Neural progenitor cell (in vitro differentiated cells): ENCODE measurements at regions not wholly inside any gene's neighbourhood (a gene's known extent, or its start where the extent isn't known, plus 50 kb on each side); places are given as distances from the start of the nearest gene placed in this dataset.

Experiments
- DNase-seq: peaks from one replicate; pipeline ENCODE4 v3.0.0-alpha.2; 2016; ENCODE audit warnings: low spot score
- H2AFZ ChIP-seq: fragments of 200-600 bp; sonication (generic); replicated peaks from 2 replicates; pipeline ENCODE4 v1.6.1; 2016; ENCODE audit warnings: antibody characterized with exemption
- H3F3A ChIP-seq: fragments of 200-600 bp; sonication (generic); 2 replicates; pipeline ENCODE4 v1.6.1; 2016; ENCODE audit warnings: antibody characterized with exemption, low read depth
- H3K27ac ChIP-seq: fragments of 200-600 bp; sonication (generic); 2 replicates; pipeline ENCODE4 v1.5.1; 2016; ENCODE audit warnings: mild to moderate bottlenecking
- H3K27me3 ChIP-seq: fragments of 200-600 bp; sonication (generic); 2 replicates; pipeline ENCODE4 v1.6.1; 2016; ENCODE audit warnings: mild to moderate bottlenecking, moderate library complexity
- H3K36me3 ChIP-seq: fragments of 200-600 bp; sonication (generic); 2 replicates; pipeline ENCODE4 v1.5.1; 2016
- H3K4me1 ChIP-seq: fragments of 200-600 bp; sonication (generic); 2 replicates; pipeline ENCODE4 v1.6.1; 2016; ENCODE audit warnings: mixed run types
- H3K4me2 ChIP-seq: fragments of 200-600 bp; sonication (generic); 2 replicates; pipeline ENCODE4 v1.6.1; 2016
- H3K4me3 ChIP-seq: fragments of 200-600 bp; sonication (generic); 2 replicates; pipeline ENCODE4 v1.5.1; 2016
- H3K79me2 ChIP-seq: fragments of 200-600 bp; sonication (generic); 2 replicates; pipeline ENCODE4 v1.6.1; 2016; ENCODE audit warnings: low read depth
- H3K9ac ChIP-seq: fragments of 200-600 bp; sonication (generic); 2 replicates; pipeline ENCODE4 v1.6.1; 2016
- H3K9me3 ChIP-seq: fragments of 200-600 bp; sonication (generic); 2 replicates; pipeline ENCODE4 v1.5.1; 2016; ENCODE audit warnings: low read depth
- H4K20me1 ChIP-seq: fragments of 200-600 bp; sonication (generic); 2 replicates; pipeline ENCODE4 v1.6.1; 2016; ENCODE audit warnings: low read depth
- H3K27ac Mint-ChIP-seq: 3 replicates; pipeline ENCODE4 v1.8.0; 2021; ENCODE audit warnings: mixed read lengths
- H3K27me3 Mint-ChIP-seq: 2 replicates; pipeline ENCODE4 v1.8.0; 2022; ENCODE audit warnings: low read depth, mild to moderate bottlenecking, inconsistent platforms, moderate library complexity, mixed read lengths; ENCODE audit not compliant: insufficient read depth
- H3K36me3 Mint-ChIP-seq: 3 replicates; pipeline ENCODE4 v1.8.0; 2021; ENCODE audit warnings: mixed read lengths
- H3K4me1 Mint-ChIP-seq: 3 replicates; pipeline ENCODE4 v1.8.0; 2021; ENCODE audit warnings: mixed read lengths
- H3K4me3 Mint-ChIP-seq: 3 replicates; pipeline ENCODE4 v1.8.0; 2021; ENCODE audit warnings: mild to moderate bottlenecking, moderate library complexity, mixed read lengths
- H3K9me3 Mint-ChIP-seq: 3 replicates; pipeline ENCODE4 v1.8.0; 2020; ENCODE audit warnings: mixed read lengths
- EZH2 ChIP-seq: fragments of 200-600 bp; sonication (generic); IDR thresholded peaks from 2 replicates; pipeline ENCODE4 v1.6.1; 2017; ENCODE audit warnings: antibody characterized with exemption, mild to moderate bottlenecking, moderate library complexity
- EZH2phosphoT487 ChIP-seq: fragments of 200-600 bp; sonication (generic); IDR thresholded peaks from 2 replicates; pipeline ENCODE4 v1.6.1; 2017; ENCODE audit warnings: antibody characterized with exemption
- TF ChIP-seq, protein P1 (sequence below): fragments of 200-600 bp; sonication (generic); IDR thresholded peaks from 2 replicates; pipeline ENCODE4 v1.5.1; 2017; ENCODE audit warnings: antibody characterized with exemption, mild to moderate bottlenecking

GRCh38 chr7:15888090-15888489 is 201.6 kb upstream of the MEOX2 start:
- H3K27me3 Mint-ChIP-seq, result no peaks in the 10 kb centered on the region
- H3F3A ChIP-seq, result no peaks in the 10 kb centered on the region
- no peaks in the 10 kb centered on the region for H3K79me2 ChIP-seq

DNA sequence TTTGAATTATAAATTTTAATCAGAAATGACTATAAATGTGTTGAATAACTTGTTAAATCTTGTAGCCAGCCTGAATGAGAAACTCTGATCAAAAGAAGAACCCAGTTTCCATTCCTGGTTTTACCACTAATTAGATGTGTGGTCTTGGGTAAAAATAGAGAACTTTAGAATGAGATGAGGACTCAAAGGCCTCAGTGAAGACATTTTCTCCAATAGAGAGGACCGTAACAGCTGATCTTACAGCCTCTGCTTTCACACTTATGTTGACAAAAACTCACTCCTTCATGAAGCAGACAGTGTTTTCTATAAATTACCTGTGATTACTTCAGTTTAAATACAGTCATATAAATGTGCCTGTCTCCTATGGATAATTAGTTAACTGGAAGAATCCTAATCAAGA is 200.1 kb upstream of the MEOX2 start:
- H3K79me2 ChIP-seq, result no peaks in the 10 kb centered on the region
- H4K20me1 ChIP-seq, result no peaks in the 10 kb centered on the region
- Mint-ChIP-seq H3K27ac (no peak overlapping the region), H3K4me1 (no peaks in the 10 kb centered on the region), H3K9me3 (no peaks in the 10 kb centered on the region), H3K4me3 (no peak overlapping the region), H3K27me3 (no peaks in the 10 kb centered on the region), H3K36me3 (no peaks in the 10 kb centered on the region)
- no peaks in the 10 kb centered on the region for H3K4me1 ChIP-seq
- no peak overlapping the region for H2AFZ ChIP-seq
- no peak overlapping the region for H3K9ac ChIP-seq
- H3K9me3 ChIP-seq, result no peaks in the 10 kb centered on the region
- no peaks in the 10 kb centered on the region for H3F3A ChIP-seq
- no peak overlapping the region for H3K27ac ChIP-seq
- no peak overlapping the region for H3K4me2 ChIP-seq
- TF ChIP-seq EZH2 (no peak), EZH2phosphoT487 (no peak)
- TF ChIP-seq, protein P1, sequence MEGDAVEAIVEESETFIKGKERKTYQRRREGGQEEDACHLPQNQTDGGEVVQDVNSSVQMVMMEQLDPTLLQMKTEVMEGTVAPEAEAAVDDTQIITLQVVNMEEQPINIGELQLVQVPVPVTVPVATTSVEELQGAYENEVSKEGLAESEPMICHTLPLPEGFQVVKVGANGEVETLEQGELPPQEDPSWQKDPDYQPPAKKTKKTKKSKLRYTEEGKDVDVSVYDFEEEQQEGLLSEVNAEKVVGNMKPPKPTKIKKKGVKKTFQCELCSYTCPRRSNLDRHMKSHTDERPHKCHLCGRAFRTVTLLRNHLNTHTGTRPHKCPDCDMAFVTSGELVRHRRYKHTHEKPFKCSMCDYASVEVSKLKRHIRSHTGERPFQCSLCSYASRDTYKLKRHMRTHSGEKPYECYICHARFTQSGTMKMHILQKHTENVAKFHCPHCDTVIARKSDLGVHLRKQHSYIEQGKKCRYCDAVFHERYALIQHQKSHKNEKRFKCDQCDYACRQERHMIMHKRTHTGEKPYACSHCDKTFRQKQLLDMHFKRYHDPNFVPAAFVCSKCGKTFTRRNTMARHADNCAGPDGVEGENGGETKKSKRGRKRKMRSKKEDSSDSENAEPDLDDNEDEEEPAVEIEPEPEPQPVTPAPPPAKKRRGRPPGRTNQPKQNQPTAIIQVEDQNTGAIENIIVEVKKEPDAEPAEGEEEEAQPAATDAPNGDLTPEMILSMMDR, result no peak
- no peaks in the 10 kb centered on the region for H3K27me3 ChIP-seq
- DNase-seq, result no peak
- no peak overlapping the region for H3K4me3 ChIP-seq
- no peaks in the 10 kb centered on the region for H3K36me3 ChIP-seq

More at GRCh38 chr7:15888090-15888489, 201.6 kb upstream of the MEOX2 start:
- Mint-ChIP-seq H3K27ac (no peak overlapping the region), H3K4me1 (no peaks in the 10 kb centered on the region), H3K9me3 (no peaks in the 10 kb centered on the region), H3K4me3 (no peak overlapping the region), H3K36me3 (no peaks in the 10 kb centered on the region)
- no peak overlapping the region for H3K4me2 ChIP-seq
- no peak overlapping the region for H3K4me3 ChIP-seq
- H3K9me3 ChIP-seq, result no peaks in the 10 kb centered on the region
- no peak overlapping the region for H2AFZ ChIP-seq
- no peaks in the 10 kb centered on the region for H4K20me1 ChIP-seq
- H3K9ac ChIP-seq, result no peak overlapping the region
- no peaks in the 10 kb centered on the region for H3K27me3 ChIP-seq
- DNase-seq, result no peak
- H3K36me3 ChIP-seq, result no peaks in the 10 kb centered on the region
- TF ChIP-seq EZH2, result no peak
- TF ChIP-seq EZH2phosphoT487, result no peak
- TF ChIP-seq, protein P1, result no peak
- H3K4me1 ChIP-seq, result no peaks in the 10 kb centered on the region
- H3K27ac ChIP-seq, result no peak overlapping the region

- Mint-ChIP-seq H3K9me3 (no peaks in the 10 kb centered on the region), H3K27ac (no peak overlapping the region), H3K36me3 (no peaks in the 10 kb centered on the region), H3K4me1 (no peaks in the 10 kb centered on the region), H3K27me3 (no peaks in the 10 kb centered on the region), H3K4me3 (no peak overlapping the region)
- no peak for DNase-seq
- H3K27ac ChIP-seq, result no peak overlapping the region
- no peak for TF ChIP-seq EZH2
- TF ChIP-seq, protein P1, result no peak
- TF ChIP-seq EZH2phosphoT487, result no peak
- no peak overlapping the region for H3K9ac ChIP-seq
- no peak overlapping the region for H3K4me3 ChIP-seq
- H3K4me1 ChIP-seq, result no peaks in the 10 kb centered on the region
- H3F3A ChIP-seq, result no peaks in the 10 kb centered on the region
- no peaks in the 10 kb centered on the region for H3K27me3 ChIP-seq
- no peaks in the 10 kb centered on the region for H3K36me3 ChIP-seq
- no peak overlapping the region for H3K4me2 ChIP-seq
- H2AFZ ChIP-seq, result peak overlapping the region; percentile 23
- no peaks in the 10 kb centered on the region for H4K20me1 ChIP-seq
- H3K79me2 ChIP-seq, result no peaks in the 10 kb centered on the region
- H3K9me3 ChIP-seq, result no peaks in the 10 kb centered on the region
Measured at GRCh38 chr7:15885678-15886077, 199.2 kb upstream of the MEOX2 start.

GRCh38 chr7:15874774-15875173 is 188.3 kb upstream of the MEOX2 start:
- no peak overlapping the region for H3K27ac Mint-ChIP-seq

More at GRCh38 chr7:15874774-15875173, 188.3 kb upstream of the MEOX2 start:
- no peak overlapping the region for H3K27ac ChIP-seq
- no peaks in the 10 kb centered on the region for H3F3A ChIP-seq
- no peak overlapping the region for H3K4me3 ChIP-seq
- TF ChIP-seq EZH2phosphoT487 (no peak), EZH2 (no peak)
- TF ChIP-seq, protein P1, result no peak
- no peaks in the 10 kb centered on the region for H3K9me3 Mint-ChIP-seq
- no peaks in the 10 kb centered on the region for H3K4me1 Mint-ChIP-seq
- no peaks in the 10 kb centered on the region for H3K9me3 ChIP-seq
- no peaks in the 10 kb centered on the region for H3K27me3 ChIP-seq
- H3K36me3 Mint-ChIP-seq, result no peaks in the 10 kb centered on the region
- H3K4me3 Mint-ChIP-seq, result no peak overlapping the region
- H3K9ac ChIP-seq, result no peak overlapping the region
- no peak overlapping the region for H2AFZ ChIP-seq
- no peak for DNase-seq
- peaks cover 3% of the 10 kb centered on the region for H3K27me3 Mint-ChIP-seq
- H3K79me2 ChIP-seq, result no peaks in the 10 kb centered on the region
- H3K4me2 ChIP-seq, result no peak overlapping the region
- H4K20me1 ChIP-seq, result no peaks in the 10 kb centered on the region
- no peaks in the 10 kb centered on the region for H3K4me1 ChIP-seq
- H3K36me3 ChIP-seq, result no peaks in the 10 kb centered on the region
